22Rv1 (cell line): ENCODE measurements at regions not wholly inside any gene's neighbourhood (a gene's known extent, or its start where the extent isn't known, plus 50 kb on each side); places are given as distances from the start of the nearest gene placed in this dataset.

Experiments used
- ZFX ChIP-seq: fragments of 450-650 bp; IDR thresholded peaks from 2 replicates; pipeline ENCODE4 v1.6.1; 2017; ENCODE audit warnings: antibody characterized with exemption, borderline replicate concordance
- TF ChIP-seq, protein P1 (sequence below): fragments of 450-650 bp; IDR thresholded peaks from 2 replicates; pipeline ENCODE4 v1.5.1; 2017; ENCODE audit warnings: mild to moderate bottlenecking

GRCh38 chr2:2558476-2558875 is 227.4 kb upstream of the MYT1L start:
- TF ChIP-seq, protein P1, sequence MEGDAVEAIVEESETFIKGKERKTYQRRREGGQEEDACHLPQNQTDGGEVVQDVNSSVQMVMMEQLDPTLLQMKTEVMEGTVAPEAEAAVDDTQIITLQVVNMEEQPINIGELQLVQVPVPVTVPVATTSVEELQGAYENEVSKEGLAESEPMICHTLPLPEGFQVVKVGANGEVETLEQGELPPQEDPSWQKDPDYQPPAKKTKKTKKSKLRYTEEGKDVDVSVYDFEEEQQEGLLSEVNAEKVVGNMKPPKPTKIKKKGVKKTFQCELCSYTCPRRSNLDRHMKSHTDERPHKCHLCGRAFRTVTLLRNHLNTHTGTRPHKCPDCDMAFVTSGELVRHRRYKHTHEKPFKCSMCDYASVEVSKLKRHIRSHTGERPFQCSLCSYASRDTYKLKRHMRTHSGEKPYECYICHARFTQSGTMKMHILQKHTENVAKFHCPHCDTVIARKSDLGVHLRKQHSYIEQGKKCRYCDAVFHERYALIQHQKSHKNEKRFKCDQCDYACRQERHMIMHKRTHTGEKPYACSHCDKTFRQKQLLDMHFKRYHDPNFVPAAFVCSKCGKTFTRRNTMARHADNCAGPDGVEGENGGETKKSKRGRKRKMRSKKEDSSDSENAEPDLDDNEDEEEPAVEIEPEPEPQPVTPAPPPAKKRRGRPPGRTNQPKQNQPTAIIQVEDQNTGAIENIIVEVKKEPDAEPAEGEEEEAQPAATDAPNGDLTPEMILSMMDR, result no peak
- no peak for TF ChIP-seq ZFX
